ENCODE measurements at regions not wholly inside any gene's neighbourhood (a gene's known extent, or its start where the extent isn't known, plus 50 kb on each side); places are given as distances from the start of the nearest gene placed in this dataset.
A peak's percentile ranks its signal among the peaks of the same experiment; 100 is the strongest.

- Histone ChIP-seq H3K4me2 (ENCODE audit: insufficient read depth in 1 of 2, low read depth in 2 of 2, low read length in 2 of 2) (peak overlapping the region; percentile 86 to 89), H2BK120ac (replicated peaks; ENCODE audit: low read depth, low read length) (peak overlapping the region; percentile 70), H2BK20ac (ENCODE audit: low read length) (peak overlapping the region; percentile 66; the same call in 1 of the 2 replicates), H3K36me3 (ENCODE audit: control insufficient read depth in 2 of 4, insufficient read depth in 4 of 4, low read length in 3 of 4) (no peaks in the 10 kb centered on the region), H4K91ac (replicated peaks; ENCODE audit: insufficient read length, low read length) (peak overlapping the region; percentile 91), H2BK15ac (ENCODE audit: low read length) (peak overlapping the region; percentile 82; the same call in 1 of the 2 replicates), H3K56ac (replicated peaks; ENCODE audit: insufficient read length, low read depth, low read length) (peak overlapping the region; percentile 92), H3K4me3 (ENCODE audit: extremely low read depth in 1 of 4, insufficient read depth in 2 of 4, low read depth in 3 of 4, low read length in 4 of 4) (peak overlapping the region; percentile 54 to 75 (median 64)), H3K79me2 (ENCODE audit: control insufficient read depth in 1 of 2, insufficient read depth in 2 of 2, low read length in 2 of 2) (no peaks in the 10 kb centered on the region), H3K14ac (ENCODE audit: insufficient read length) (no peak overlapping the region), H3K79me1 (ENCODE audit: low read depth, low read length) (no peaks in the 10 kb centered on the region), H2BK5ac (ENCODE audit: low read depth, low read length) (peak overlapping the region; percentile 81; the same call in 1 of the 2 replicates), H4K20me1 (replicated peaks in 1 of 2; ENCODE audit: control insufficient read depth in 1 of 2, insufficient read depth in 2 of 2, low read length in 2 of 2) (no peaks in the 10 kb centered on the region), H4K5ac (ENCODE audit: insufficient read length, low read depth, low read length) (peak overlapping the region; percentile 86), H2BK12ac (ENCODE audit: low read depth, low read length) (no peak overlapping the region; the same call in 1 of the 2 replicates), H3K27me3 (replicated peaks in 1 of 4; ENCODE audit: control insufficient read depth in 3 of 4, extremely low read depth in 1 of 4, insufficient read depth in 3 of 4, low read length in 3 of 4) (peaks cover 0 to 11% (median 8%) of the 10 kb centered on the region in 4 experiments; a peak in 5 of 7 replicates), H3K4ac (replicated peaks; ENCODE audit: insufficient read length, low read depth, low read length) (peak overlapping the region; percentile 74), H3K23ac (ENCODE audit: insufficient read length) (no peak overlapping the region), H3K9ac (replicated peaks in 1 of 4; ENCODE audit: extremely low read depth in 1 of 4, low read depth in 3 of 4, low read length in 3 of 4) (peak overlapping the region in 3 of 4 experiments; percentile 36 to 66 (median 42); a peak in 2 of 7 replicates), H3K23me2 (ENCODE audit: low read depth, low read length) (peaks cover 14% of the 10 kb centered on the region), H3K27ac (ENCODE audit: low read depth, low read length) (no peak overlapping the region; the same call in 1 of the 2 replicates), H3K18ac (ENCODE audit: extremely low read depth, low read length) (peak overlapping the region; percentile 95), H2AFZ (ENCODE audit: low read length) (peak overlapping the region; percentile 89; the same call in 1 of the 2 replicates), H2AK5ac (ENCODE audit: low read depth, low read length) (no peak overlapping the region), H3K9me3 (ENCODE audit: insufficient read depth in 2 of 2, low read depth in 1 of 2, low read length in 1 of 2) (no peaks in the 10 kb centered on the region), H4K8ac (ENCODE audit: extremely low read depth, insufficient read depth, low read length) (peak overlapping the region; percentile 88), H3K4me1 (replicated peaks in 1 of 4; ENCODE audit: control insufficient read depth in 3 of 4, insufficient read depth in 4 of 4, low read length in 3 of 4) (peaks cover 0 to 9% (median 1%) of the 10 kb centered on the region in 4 experiments; a peak in 3 of 7 replicates)
- FAIRE-seq (no peak), DNase-seq (ENCODE audit: low read depth in 1 of 2, low spot score in 2 of 2) (peak; percentile 34 to 80)
- ChIA-PET POLR2A (ENCODE audit: partially characterized antibody) (interaction anchor here (1.1 to 1.7 kb wide), 2 partner anchors 11 to 49 kb away, joined by 3 to 5 read pairs; no protein-coding TSS in a partner anchor), CTCF (ENCODE audit: partially characterized antibody) (interaction anchor here (0.8 to 3.0 kb wide), 10 partner anchors 10 to 234 kb away, joined by 3 to 10 read pairs (median 4); no protein-coding TSS in a partner anchor)
- 16% methylated on average over 37 of the region's 47 CpGs; no CpG with 5 or more reads in 1 of the 2 experiments for WGBS, 2 experiments (ENCODE audit: extremely low coverage in 1 of 2, insufficient coverage in 1 of 2, insufficient read length in 1 of 2, insufficient replicate concordance in 2 of 2, low coverage in 1 of 2, low lambda C conversion rate in 2 of 2, missing lambda C conversion rate in 1 of 2)
- TF ChIP-seq RBBP5 (IDR thresholded peaks at IDR 0.05; ENCODE audit: borderline replicate concordance, low read depth, low read length): peak; percentile 84; the same call in 1 of the 2 replicates
Observed at GRCh38 chr3:197456261-197457091, 99.3 kb downstream of the BDH1 start.

Measured in H1 (cell line).